NCI-H446 treated with DMSO at 0.1 percent for 48 hours (cell line): ENCODE measurements at regions not wholly inside any gene's neighbourhood (a gene's known extent, or its start where the extent isn't known, plus 50 kb on each side); places are given as distances from the start of the nearest gene placed in this dataset.
A peak's percentile ranks its signal among the peaks of the same experiment; 100 is the strongest.
"Not testable (repeated sequence)": the region's sequence is repeated elsewhere in the genome, so short reads cannot be mapped to it uniquely, and the experiment has no call there.

ENCODE experiments used
- DNase-seq: peaks from one replicate; lab custom pipeline; 2025; lab: John Stamatoyannopoulos, UW

DNA sequence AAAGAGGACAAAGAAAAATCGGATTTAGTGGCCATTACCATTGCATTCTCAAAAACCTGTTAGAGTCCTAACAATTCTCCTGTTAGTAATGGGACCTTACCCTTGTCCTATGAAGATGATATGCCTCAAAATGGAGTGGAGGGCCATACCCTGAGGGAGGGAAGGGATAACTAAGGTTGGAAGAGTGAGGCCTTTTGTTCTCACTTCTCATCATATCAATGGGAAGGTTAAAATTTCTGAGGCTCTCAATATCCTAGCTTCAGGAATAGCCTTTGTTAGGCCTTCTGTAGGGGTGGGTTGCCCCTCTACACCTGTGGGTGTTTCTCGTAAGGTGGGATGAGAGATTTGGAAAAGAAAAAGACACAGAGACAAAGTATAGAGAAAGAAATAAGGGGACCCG lies 109.4 kb upstream of the SGIP1 start:
- DNase-seq: not testable (repeated sequence)

DNA sequence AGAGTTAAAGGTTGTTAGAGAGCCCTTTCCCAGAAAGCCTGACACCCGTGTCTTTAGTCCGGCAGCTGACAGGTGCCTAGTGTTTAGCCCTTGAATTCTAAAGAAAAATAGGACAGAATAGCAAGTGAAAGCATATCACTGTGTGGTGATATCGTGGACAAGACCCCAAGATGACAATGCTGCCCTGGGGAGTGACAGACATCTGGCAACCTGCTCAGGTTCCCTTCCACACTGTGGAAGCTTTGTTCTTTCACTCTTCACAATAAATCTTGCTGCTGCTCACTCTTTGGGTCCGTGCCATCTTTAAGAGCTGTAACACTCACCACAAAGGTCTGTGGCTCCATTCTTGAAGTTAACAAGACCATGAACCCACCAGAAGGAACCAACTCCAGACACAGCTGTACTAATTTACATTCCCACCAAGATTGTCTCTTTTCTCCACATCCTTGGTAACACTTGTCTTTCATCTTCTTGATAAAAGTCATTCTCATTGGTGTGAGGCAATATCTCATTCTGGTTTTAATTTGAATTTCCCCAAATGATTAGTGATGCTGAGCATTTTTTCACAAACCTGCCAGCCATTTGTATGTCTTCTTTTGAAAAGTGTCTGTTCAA lies 107.6 kb upstream of the SGIP1 start:
- no peak for DNase-seq

DNA sequence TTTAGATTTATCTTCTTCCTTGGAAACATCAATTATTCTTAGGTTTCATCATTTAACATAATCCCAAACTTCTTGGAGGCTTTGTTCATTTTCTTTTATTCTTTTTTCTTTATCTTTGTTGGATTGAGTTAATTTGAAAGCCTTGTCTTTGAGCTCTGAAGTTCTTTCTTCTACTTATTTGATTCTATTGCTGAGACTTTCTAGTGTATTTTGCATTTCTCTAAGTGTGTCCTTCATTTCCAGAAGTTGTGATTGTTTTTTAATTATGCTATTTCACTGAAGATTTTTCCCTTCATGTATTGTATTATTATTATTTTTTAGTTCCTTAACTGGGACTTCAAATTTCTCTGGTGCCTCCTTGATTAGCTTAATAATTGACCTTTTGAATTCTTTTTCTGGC lies 103.1 kb upstream of the SGIP1 start:
- DNase-seq: not testable (repeated sequence)

DNA sequence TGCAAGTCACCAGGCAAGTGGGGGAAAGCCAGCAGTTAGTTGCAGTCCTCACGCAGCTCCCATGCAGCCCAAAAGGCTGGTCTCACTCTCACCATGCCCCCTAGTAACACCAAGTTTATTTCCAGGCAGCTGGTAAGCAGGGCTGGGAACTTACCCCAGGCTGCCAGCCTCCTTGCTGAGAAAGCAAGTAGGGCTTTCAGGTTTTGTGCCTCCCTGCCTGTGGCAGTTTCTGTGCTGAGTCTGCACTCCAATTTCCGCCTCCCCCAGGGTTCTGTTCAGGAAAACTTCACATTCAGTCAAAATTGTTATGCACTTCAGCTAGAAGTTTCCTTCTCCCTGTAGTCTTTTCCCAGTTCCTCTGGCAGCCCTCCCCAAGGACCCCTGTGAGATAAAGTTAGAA lies 102.0 kb upstream of the SGIP1 start:
- no peak for DNase-seq

DNA sequence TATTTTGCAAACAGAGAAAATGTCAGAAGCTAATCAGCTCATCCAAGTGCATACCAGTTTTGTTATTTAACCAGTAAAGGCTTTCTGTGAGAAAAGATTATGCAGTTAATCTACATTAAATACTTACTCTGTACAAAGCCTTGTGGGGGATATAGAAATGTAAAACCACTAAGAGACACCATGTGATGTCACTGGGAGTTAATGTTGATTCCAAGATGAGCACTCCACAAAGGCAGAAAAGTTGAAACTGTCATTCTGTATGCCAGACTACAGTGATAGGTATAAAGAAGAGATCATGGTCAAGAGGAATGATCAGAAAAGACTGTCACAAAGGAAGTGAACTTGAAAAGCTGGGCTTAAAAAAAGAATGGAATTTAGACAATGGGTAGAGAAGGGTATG lies 100.3 kb upstream of the SGIP1 start:
- no peak for DNase-seq

DNA sequence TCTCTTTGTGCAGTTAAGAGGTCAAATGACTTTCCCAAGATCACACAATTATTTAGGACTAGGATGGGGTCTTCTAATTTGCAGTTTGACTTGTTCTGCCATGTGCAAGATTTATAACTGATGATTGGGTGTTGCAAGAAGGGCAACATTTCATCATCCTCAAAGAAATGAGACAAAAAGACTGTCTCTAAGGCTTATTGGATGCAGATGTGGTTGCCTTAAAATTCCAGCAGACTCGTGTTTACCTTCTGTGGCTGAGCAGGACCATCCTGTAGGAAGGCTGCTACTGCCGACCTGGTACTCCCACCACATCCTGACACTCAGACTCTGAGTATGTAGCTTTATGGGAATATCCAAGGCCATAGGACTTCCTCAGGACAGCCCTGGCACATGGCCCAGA lies 99.9 kb upstream of the SGIP1 start:
- no peak for DNase-seq

DNA sequence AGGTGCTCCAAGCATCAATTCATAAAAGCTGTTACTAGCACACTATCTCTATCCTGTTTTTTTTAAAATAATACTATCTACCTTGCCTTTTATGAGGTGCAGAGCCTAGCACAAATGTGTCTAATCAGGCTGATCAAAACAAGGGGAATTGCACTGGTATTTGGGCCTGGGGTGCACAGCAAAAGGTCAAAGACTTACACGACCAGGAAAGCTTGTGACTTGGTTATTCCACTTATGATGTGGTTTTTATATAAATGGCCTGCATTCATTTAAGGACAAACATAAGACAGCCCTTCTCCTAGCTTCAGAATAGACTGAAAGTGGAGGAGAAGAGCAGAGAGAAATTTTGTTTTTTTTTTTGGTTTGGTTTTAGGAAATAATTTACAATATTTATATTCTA lies 98.4 kb upstream of the SGIP1 start:
- no peak for DNase-seq

DNA sequence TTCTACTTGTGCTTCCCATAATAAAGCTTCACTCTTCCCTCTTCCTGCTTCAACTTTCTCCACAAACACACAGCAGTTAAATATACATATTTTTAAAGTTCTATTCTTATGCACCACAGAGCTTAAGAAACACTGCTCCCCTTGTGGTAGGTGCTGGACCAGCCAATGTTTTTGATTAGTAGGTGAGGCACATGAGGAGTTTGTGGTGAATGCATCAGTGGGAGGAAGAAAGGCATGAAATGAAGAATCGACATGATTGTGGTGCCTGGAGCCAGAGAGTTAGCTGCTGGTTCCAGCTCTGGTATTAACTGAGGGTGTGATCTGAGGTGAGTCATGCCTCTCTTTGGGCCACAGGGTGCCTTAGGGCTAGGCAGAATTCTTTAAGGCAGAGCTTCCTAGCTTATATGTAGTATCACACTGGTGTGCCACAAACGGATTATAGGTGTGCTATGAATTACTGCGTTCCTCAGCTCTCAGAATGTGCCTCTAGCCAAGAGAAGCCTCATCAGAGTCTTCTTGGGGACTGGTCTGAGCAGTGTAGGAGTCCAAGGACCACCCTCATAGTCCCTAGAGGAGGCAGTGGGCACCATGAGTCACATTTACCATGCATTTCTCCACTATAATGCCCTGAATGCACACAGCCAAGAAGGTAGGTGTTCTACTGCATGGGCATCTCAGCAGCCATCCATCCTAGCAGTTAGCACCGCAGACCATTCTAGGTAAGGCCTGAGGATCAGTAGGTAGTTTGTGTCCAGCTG lies 97.4 kb upstream of the SGIP1 start:
- no peak for DNase-seq

DNA sequence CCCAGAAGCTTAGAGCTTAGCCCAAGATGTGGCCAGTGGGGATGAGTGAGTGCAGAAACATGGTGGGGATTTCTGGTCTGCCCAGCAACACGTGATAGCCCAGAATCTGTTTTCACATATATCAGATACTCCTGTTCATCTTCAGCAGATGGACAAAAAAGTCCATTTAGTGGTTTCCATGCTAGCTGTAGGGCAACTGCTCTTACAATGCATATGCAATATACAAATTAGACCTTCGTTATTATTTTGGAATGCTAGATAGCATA lies 96.9 kb upstream of the SGIP1 start:
- no peak for DNase-seq

DNA sequence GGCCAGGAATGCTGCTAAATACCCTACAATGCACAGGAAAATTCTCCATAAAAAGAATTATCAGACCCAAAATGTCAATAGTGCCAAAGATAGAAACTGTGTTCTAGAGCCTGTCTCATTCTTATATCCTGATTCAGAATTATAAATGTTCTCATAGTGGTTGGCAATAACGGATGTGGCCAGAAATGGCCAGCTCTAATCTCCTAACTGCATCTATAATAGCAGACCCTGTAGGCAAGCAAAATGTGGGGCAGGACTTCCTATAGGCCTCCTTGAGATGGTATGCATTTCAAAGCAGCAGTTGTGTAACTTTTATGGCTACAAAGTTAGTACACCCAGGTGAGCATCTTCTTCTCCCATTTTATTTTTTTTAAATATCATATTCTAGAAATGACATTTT lies 95.9 kb upstream of the SGIP1 start:
- DNase-seq: no peak

DNA sequence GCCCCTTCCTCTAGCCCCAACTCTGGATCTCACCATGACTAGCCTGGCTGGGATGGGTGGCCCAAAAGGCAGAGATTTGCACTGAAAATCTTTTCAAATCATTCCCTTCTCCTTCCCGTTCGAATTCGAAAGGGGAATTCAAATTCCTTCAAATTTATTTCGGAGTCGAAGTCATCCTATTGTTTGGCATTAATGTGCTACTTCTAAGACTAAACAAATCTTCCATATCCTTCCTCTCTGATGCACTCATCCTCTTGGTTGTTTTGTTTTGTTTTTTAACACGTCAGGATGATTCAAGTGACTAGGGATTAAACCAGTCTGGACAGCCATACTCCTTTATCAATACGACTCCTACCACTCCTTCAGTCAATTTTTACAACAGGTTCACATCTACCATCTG lies 95.5 kb upstream of the SGIP1 start:
- no peak for DNase-seq

DNA sequence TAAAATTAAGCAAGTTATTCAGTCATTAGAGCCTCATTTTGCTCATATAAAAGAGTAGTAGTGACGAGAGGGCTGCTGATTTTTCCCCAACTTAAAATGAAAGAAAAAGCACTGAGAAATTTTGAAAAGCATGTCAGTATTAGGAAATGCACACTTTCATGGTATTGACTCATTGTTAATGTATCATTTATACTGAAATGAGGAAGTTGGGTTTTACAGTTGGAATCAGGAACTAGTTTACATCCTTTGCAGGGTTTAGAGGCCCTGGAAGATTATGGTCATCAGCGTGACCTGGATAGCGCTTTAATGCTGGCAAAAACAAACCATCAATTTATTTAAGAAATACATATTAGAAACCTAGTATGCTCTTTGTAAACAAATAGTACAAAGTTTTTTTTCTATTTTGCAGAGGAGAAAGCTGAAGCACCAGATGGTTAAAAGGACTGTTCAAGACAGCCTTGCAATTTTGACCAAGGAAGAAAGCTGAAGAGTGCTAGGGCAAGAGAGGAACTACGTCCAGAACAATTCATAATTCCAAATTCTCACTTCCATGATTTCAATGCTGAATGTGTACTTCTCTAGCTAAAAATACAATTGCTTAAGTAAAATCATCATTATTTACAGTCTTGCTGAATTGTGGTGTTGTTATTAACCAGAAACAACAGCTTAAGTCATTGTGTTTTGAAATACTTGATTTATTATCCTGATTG lies 94.8 kb upstream of the SGIP1 start:
- DNase-seq: no peak

DNA sequence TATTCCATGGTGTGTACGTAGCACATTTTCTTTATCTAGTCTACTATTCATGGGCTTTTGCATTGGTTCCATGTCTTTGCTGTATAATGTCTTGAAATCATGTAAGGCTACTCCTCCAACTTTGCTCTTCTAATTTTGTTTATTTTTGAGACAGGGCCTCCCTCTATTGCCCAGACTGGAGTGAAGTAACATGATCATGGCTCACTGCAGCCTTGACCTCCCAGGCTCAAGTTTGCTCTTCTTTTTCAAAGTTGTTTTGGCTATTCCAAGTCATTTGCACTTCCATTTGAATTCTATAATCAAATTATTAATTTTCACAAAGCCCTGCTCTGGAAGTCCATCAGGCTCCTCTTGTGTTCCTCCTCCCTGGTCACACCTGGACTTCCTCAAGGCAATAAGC lies 90.2 kb upstream of the SGIP1 start:
- DNase-seq: no peak

DNA sequence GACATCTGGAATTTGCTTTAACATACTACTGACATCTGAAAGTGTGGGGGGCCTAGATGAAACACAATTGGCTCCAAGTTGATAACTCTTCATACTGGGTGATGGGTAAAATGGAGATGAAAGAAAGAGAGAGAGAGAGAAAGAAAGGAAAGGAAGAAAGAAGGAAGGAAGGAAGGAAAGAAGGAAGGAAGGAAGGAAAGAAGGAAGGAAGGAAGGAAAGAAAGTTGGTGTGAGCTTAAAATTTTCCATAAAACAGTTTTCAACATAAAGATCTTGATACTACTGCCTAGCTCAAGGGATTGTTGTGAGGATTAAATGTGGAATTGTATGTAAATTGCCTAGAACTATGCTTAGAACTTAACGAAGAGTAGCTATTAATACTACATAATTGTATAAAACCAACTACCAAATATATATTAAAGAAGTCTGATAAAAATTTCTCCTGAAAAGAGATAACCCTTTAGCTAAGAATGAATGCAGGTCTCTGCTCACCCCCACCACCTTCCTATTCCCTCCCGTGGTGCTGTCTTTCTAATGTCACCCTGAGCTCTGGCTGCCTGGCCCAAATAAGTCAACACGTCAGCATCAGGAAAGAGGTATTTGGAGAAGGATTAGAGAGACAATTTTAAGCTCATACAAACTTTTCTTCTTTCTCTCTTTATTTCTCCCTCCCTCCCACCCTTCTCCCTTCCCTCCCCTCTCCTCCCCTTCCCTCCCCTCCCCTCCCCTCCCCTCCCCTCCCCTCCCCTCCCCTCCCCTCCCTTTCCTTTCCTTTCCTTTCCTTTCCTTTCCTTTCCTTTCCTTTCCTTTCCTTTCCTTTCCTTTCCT lies 89.3 kb upstream of the SGIP1 start:
- DNase-seq: no peak

DNA sequence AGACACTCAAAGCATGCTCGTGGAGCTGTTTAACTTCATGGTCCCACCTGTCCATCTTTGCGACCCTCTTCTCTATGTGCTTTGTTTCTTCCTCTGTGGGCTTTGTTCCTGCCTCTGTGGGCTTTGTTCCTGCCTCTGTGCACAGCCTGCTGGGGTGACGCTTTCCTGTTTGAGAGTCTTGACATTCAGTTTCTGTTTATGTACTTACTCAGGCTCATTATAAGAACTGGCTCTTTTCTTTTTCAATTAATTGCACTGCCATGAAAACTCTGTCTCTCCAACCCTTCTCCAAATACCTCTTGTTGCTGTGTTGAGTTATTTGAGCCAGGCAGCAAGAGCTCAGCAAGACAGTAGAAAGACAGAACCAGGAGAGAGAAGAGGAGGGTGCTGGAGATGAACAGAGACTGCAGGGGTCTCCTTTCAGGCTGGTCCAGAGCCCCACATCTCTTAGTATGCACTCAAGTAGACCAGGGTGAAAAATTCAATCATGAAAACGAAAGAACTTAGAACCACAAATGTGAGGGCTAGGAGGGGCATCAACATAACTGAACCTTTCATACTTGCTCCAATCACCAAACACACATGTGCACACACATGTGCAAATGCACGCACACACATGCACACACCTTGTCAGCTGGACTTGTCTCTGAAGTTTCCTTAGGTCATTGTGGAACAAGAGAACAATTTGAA lies 88.3 kb upstream of the SGIP1 start:
- no peak for DNase-seq

DNA sequence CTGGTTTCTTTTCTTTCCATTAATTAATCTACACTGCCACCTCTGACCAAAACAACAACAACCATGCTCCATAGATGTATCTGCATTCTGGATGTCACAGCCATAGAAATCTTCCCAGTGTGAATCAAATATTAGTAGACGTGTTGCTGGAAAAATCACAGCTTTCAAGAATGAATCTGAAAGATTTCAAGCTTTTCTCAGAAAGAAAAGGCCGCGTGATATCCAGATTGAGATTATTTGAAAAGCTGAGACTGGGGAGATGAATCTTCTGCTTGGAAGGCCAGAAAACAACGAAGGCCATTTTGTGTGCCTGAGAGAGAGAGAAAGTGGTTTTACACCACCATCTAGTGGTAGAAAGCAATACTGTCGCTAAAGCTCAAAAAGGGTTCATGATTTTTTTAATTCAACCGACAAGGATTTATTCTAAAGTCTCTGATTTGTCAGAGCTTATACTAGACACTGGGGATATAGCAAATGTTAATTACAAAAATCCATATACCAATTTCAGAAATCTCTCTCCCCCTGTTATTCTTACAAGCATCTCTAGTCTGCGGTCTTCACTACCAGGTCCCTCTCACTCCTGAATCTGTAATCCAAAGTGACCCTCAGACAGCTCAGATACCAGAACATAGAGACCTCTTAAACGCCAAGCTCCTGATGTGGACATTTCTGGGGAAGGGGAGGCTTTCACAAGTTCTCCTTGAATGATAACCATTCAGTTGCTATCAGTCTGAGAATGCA lies 87.5 kb upstream of the SGIP1 start:
- DNase-seq: peak; percentile 51

DNA sequence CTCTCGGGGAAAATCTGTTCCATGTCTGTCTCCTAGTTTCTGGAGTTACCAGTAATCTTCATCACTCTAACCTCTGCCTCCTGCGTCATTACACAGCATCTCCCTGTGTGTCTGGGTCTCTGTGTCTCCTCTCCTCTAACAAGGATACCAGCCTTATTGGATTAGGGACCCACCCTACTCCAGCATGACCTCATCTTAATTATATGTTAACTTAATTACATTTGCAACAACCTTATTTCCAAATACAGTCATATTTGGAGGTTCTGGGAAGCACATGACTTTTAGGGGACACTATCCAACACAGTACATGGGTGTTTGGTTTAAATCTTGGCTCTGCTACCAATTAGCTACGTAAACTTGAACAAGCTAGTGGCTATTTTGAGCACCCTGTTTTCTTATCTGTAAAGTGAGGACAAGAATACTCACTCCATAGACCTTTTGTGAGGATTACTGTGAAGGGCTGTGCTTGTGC lies 83.9 kb upstream of the SGIP1 start:
- no peak for DNase-seq

DNA sequence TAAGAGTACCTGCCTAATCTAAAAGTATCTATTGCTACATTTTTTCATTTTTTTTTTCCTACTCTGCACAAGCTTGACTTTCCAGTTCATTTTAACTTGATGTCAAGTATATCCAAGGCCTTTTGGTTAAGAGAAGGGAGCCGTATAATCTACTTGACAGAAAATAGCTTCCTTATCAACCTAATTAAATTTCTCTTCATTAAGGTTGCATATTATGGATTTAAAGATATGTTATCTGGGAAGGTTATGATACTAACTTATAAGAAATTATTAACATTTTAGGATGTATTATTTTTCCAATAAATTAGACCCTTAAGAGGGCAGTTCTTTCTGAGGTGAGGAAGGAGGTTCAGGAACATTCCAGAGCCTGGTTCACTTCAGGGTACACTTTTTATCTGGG lies 83.1 kb upstream of the SGIP1 start:
- no peak for DNase-seq

DNA sequence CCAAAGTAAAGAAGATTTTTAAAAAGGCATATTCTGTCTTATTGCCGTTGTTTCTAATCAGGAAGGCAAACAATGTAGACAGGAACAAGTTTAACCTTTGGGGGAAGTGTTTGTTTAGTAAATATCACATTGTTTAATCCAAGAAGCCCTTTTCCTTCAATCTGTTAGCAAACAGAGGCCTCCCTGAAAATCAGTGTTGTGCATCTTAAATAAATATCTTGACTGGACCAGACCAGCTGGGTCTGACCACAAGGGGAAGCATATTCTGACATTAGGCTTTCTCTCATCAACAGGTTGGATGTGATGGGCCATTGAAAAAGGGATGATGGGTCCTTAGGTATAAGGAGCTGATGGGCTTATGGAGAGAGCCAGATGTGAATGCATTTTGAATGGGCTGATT lies 81.8 kb upstream of the SGIP1 start:
- no peak for DNase-seq

DNA sequence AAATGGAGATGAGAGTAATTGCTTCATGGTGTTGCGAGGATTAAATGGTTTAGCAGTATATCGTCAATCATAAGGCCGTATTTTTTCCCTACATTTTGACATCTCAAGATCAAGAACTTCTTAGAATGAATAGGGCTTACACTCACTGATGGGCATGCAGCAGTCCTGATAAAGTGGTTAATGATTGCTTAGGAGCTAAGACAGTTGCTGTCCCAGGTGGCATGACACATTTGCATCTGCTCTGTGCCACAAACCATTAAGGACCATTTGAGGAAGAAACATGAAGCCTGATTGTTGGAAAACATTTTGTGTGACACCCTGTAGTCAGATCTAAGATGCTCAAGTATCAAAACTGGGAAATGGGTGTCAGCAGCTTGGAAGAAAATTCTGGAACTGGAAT lies 81.0 kb upstream of the SGIP1 start:
- DNase-seq: no peak

DNA sequence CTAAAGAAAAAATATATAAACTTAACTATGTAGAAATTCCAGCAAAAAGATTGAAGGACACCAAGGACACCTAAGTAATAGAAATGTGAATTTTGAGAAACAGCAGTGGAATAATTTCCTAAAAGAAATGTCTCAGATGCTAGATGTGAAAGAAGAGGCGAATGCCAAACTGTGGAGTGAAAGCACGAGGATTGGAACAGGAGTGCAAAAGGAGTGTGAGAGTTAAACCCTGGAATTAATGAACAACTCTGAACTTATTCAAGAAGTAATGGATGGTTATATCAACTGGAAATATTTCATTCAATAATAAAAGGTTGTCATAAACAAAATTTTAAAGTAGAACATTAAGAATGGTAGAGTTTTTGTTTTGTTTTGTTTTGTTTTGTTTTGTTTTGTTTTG lies 78.5 kb upstream of the SGIP1 start:
- DNase-seq: no peak
